Right lobe of liver (tissue), 6 donors: ENCODE measurements at regions not wholly inside any gene's neighbourhood (a gene's known extent, or its start where the extent isn't known, plus 50 kb on each side); places are given as distances from the start of the nearest gene placed in this dataset.

Experiments used
- ATAC-seq, 4 donors: fragments of 200-7000 bp; cut with Tn5 transposase; one replicate each; pipeline ENCODE4 v1.9.1; 2020; ENCODE audit warnings: mild to moderate bottlenecking in 4 of 4, moderate library complexity in 4 of 4
- DNase-seq, 3 donors: peaks; one replicate each; pipeline ENCODE4 v3.0.0-alpha.2; 2020
- H3K27ac ChIP-seq, 3 donors: fragments of 200-600 bp; one replicate each; pipeline ENCODE4 v1.8.0; 2022
- H3K27me3 ChIP-seq, 2 donors: fragments of 200-600 bp; one replicate each; pipeline ENCODE4 v1.8.0; 2022
- H3K36me3 ChIP-seq, 4 donors: fragments of 200-600 bp; sonication (generic) in 1 of 4; one replicate each; pipeline versions ENCODE4 v1.5.1 to v1.8.0; 2017 to 2022; ENCODE audit warnings: control low read depth in 1 of 4
- H3K4me1 ChIP-seq, 4 donors: fragments of 200-600 bp; sonication (generic) in 1 of 4; one replicate each; pipeline versions ENCODE4 v1.5.1 to v1.8.0; 2017 to 2022; ENCODE audit warnings: control low read depth in 1 of 4
- H3K4me3 ChIP-seq, 3 donors: fragments of 200-600 bp; one replicate each; pipeline ENCODE4 v1.8.0; 2022
- H3K9me3 ChIP-seq, 4 donors: fragments of 200-600 bp; sonication (generic) in 1 of 4; one replicate each; pipeline versions ENCODE4 v1.5.1 to v1.8.0; 2017 to 2022; ENCODE audit warnings: control low read depth in 1 of 4
- POLR2A ChIP-seq: fragments of 450-650 bp; IDR thresholded peaks from one replicate; pipeline ENCODE4 v1.6.1; 2017; ENCODE audit warnings: antibody characterized with exemption, mild to moderate bottlenecking
- WGBS: methylation state at CpG from one replicate; pipeline ENCODE4 v1.1.6; 2018; ENCODE audit warnings: low coverage, low lambda C conversion rate; ENCODE audit not compliant: insufficient coverage; ENCODE audit errors: missing lambda C conversion rate; 5-methylcytosine and 5-hydroxymethylcytosine counted together
- intact Hi-C, 2 donors: fragments of 100-400 bp; cut with DNase I; formaldehyde crosslinking; loops; one replicate each; pipeline versions ENCODE4 v1.11.2 to v1.14.1; 2022
- TF ChIP-seq, protein P1 (sequence below), 4 donors: fragments of 200-600 bp in 3 of 4; fragments of 450-650 bp in 1 of 4; IDR thresholded peaks; one replicate each; pipeline versions ENCODE4 v1.5.1 to v1.8.0; 2016 to 2022; ENCODE audit warnings: antibody characterized with exemption in 4 of 4, mild to moderate bottlenecking in 2 of 4
- donor health status: DM: no; HTN: yes; CAD: no.
- donor health status: DM: no; HTN: no; CAD: no.
- donor health status: DM: no; HTN: no; CAD: no.
- donor health status: DM: no; HTN: yes; CAD: no.
- donor health status: DM: no; HTN: yes; CAD: no.

DNA sequence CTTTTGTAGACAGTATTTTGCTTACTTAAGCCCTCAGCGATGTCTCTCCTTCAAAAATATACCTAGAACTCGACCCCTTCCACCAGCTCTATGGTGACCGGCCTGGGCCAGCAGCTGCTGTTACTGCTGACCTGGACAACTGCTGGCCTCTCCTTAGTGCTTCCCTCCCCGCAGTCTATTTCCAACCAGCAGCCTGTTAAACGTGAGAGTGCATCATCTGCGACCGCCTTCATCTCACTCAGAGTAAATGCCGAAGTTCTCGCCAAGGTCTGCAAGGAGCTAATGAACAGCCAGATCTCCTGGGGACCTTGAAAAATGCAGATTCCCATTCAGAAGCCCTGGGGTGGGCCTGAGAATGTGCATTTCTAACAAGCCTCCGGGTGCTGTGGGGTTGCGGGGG, 86.7 kb downstream of the RPLP1 start:
- WGBS = 93% methylated on average over 5 of the region's 11 CpGs
- no peak for TF ChIP-seq POLR2A
- TF ChIP-seq, protein P1, sequence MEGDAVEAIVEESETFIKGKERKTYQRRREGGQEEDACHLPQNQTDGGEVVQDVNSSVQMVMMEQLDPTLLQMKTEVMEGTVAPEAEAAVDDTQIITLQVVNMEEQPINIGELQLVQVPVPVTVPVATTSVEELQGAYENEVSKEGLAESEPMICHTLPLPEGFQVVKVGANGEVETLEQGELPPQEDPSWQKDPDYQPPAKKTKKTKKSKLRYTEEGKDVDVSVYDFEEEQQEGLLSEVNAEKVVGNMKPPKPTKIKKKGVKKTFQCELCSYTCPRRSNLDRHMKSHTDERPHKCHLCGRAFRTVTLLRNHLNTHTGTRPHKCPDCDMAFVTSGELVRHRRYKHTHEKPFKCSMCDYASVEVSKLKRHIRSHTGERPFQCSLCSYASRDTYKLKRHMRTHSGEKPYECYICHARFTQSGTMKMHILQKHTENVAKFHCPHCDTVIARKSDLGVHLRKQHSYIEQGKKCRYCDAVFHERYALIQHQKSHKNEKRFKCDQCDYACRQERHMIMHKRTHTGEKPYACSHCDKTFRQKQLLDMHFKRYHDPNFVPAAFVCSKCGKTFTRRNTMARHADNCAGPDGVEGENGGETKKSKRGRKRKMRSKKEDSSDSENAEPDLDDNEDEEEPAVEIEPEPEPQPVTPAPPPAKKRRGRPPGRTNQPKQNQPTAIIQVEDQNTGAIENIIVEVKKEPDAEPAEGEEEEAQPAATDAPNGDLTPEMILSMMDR (IDR thresholded peaks at IDR 0.05) = no peak
- Histone ChIP-seq H3K4me1 (peaks cover 0 to 4% (median 1%) of the 10 kb centered on the region in 4 donors), H3K27me3 (no peaks in the 10 kb centered on the region), H3K4me3 (no peak overlapping the region), H3K27ac (no peak overlapping the region), H3K9me3 (no peaks in the 10 kb centered on the region), H3K36me3 (no peaks in the 10 kb centered on the region)
- ATAC-seq (no peak), DNase-seq (no peak)
- intact Hi-C loops = no loop called here

- WGBS = 18% methylated on average over 2 of the region's 9 CpGs
- no peak for ATAC-seq
- no peak overlapping the region for H3K4me3 ChIP-seq
- no peaks in the 10 kb centered on the region for H3K36me3 ChIP-seq
- H3K9me3 ChIP-seq = no peaks in the 10 kb centered on the region
- intact Hi-C loops = no loop called here
- H3K27me3 ChIP-seq = no peaks in the 10 kb centered on the region
- H3K4me1 ChIP-seq = peaks cover 0 to 15% (median 6%) of the 10 kb centered on the region in 4 donors
- no peak for DNase-seq
- TF ChIP-seq, protein P1 (IDR thresholded peaks at IDR 0.05) = no peak
- TF ChIP-seq POLR2A = no peak
- no peak overlapping the region for H3K27ac ChIP-seq
Observed at GRCh38 chr15:69540622-69541021, 88.0 kb downstream of the RPLP1 start.

DNA sequence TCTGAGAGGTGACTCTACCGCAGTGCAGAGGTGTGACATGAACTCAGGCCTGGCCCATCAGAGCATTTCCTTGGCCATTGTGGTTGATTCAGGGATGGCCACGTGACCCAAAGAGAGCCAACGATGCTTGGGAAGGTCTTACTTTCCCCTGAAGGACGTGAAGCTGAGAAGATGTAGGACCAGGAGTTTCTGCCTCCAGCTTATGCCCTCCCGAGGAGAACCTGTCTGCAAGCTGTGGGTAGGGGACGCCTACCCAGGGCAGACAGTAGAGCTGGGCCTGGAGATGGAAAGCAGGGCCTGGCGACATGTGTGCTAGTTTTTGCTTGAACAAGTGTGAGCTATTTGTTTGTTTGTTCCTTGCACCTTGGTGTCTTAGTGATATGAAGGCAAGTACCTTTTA, 89.4 kb downstream of the RPLP1 start:
- Histone ChIP-seq H3K27ac (no peak overlapping the region), H3K9me3 (no peaks in the 10 kb centered on the region), H3K4me3 (no peak overlapping the region), H3K4me1 (peaks cover 0 to 26% (median 11%) of the 10 kb centered on the region in 4 donors), H3K27me3 (no peaks in the 10 kb centered on the region), H3K36me3 (no peaks in the 10 kb centered on the region)
- TF ChIP-seq, protein P1 (IDR thresholded peaks at IDR 0.05) = no peak
- no peak for TF ChIP-seq POLR2A
- no peak for ATAC-seq
- intact Hi-C loops = no loop called here
- no peak for DNase-seq
- 86% methylated on average over 3 of the region's 7 CpGs for WGBS

- WGBS = 57% methylated on average over 1 of the region's 1 CpG
- intact Hi-C loops = no loop called here
- Histone ChIP-seq H3K4me3 (no peak overlapping the region), H3K36me3 (no peaks in the 10 kb centered on the region), H3K27ac (peak overlapping the region in 1 of 3 donors; percentile 71), H3K27me3 (no peaks in the 10 kb centered on the region), H3K4me1 (peaks cover 0 to 35% (median 11%) of the 10 kb centered on the region in 4 donors), H3K9me3 (no peaks in the 10 kb centered on the region)
- DNase-seq (no peak), ATAC-seq (no peak)
- TF ChIP-seq POLR2A = no peak
- TF ChIP-seq, protein P1 (IDR thresholded peaks at IDR 0.05) = no peak
Observed at GRCh38 chr15:69543681-69544364, 91.2 kb downstream of the RPLP1 start.
